HEK293T (cell line): ENCODE measurements at regions not wholly inside any gene's neighbourhood (a gene's known extent, or its start where the extent isn't known, plus 50 kb on each side); places are given as distances from the start of the nearest gene placed in this dataset.

ENCODE experiments used
- BHLHE40 ChIP-seq: fragments of 450-650 bp; IDR thresholded peaks from 2 replicates; pipeline ENCODE4 v1.6.1; 2016; ENCODE audit warnings: mild to moderate bottlenecking, moderate library complexity, borderline replicate concordance
- FOXM1 ChIP-seq: fragments of 450-650 bp; IDR thresholded peaks from 2 replicates; pipeline ENCODE4 v1.6.1; 2017; ENCODE audit warnings: mild to moderate bottlenecking, borderline replicate concordance
- SP1 ChIP-seq: fragments of 450-650 bp; IDR thresholded peaks from 2 replicates; pipeline ENCODE4 v1.6.1; 2017
- SUZ12 ChIP-seq: fragments of 450-650 bp; IDR thresholded peaks from 2 replicates; pipeline ENCODE4 v1.6.1; 2016; ENCODE audit warnings: mild to moderate bottlenecking

- TF ChIP-seq SUZ12 (no peak), FOXM1 (no peak), SP1 (no peak), BHLHE40 (no peak)
These were observed 1112.9 kb upstream of the AUTS2 start for GRCh38 chr7:68485253-68485917.
